H9 (cell line): ENCODE measurements at regions not wholly inside any gene's neighbourhood (a gene's known extent, or its start where the extent isn't known, plus 50 kb on each side); places are given as distances from the start of the nearest gene placed in this dataset.

Experiments
- DNase-seq: peaks from one replicate; pipeline ENCODE4 v3.0.0-alpha.2; 2017
- H2AFZ ChIP-seq: one replicate; pipeline ENCODE4 v1.6.1; 2013; ENCODE audit warnings: mild to moderate bottlenecking, low read length, control low read depth, moderate library complexity
- H2AK5ac ChIP-seq: 2 replicates; pipeline ENCODE4 v1.6.1; 2013; ENCODE audit warnings: low read length, control low read depth, mixed read lengths; ENCODE audit not compliant: insufficient read length
- H2BK120ac ChIP-seq: one replicate; pipeline ENCODE4 v1.6.1; 2013; ENCODE audit warnings: low read depth, mild to moderate bottlenecking, low read length, control low read depth, inconsistent platforms; ENCODE audit not compliant: poor library complexity, severe bottlenecking
- H2BK12ac ChIP-seq: 2 replicates; pipeline ENCODE4 v1.6.1; 2013; ENCODE audit warnings: low read length, control low read depth, mixed read lengths, low read depth; ENCODE audit not compliant: insufficient read length
- H2BK15ac ChIP-seq: 2 replicates; pipeline ENCODE4 v1.6.1; 2013; ENCODE audit warnings: low read depth, low read length, control low read depth
- H2BK20ac ChIP-seq: one replicate; pipeline ENCODE4 v1.6.1; 2013; ENCODE audit warnings: low read depth, mild to moderate bottlenecking, low read length, control low read depth, inconsistent platforms; ENCODE audit not compliant: poor library complexity, severe bottlenecking
- H2BK5ac ChIP-seq: 2 replicates; pipeline ENCODE4 v1.6.1; 2013; ENCODE audit warnings: low read length, control low read depth, mixed read lengths; ENCODE audit not compliant: insufficient read length
- H3K14ac ChIP-seq: 2 replicates; pipeline ENCODE4 v1.6.1; 2013; ENCODE audit warnings: low read length, control low read depth; ENCODE audit not compliant: insufficient read depth
- H3K18ac ChIP-seq: 2 replicates; pipeline ENCODE4 v1.6.1; 2013; ENCODE audit warnings: low read depth, mild to moderate bottlenecking, mixed read lengths, low read length, control low read depth; ENCODE audit not compliant: insufficient read length
- H3K23ac ChIP-seq: 2 replicates; pipeline ENCODE4 v1.6.1; 2013; ENCODE audit warnings: low read length, control low read depth, mixed read lengths, low read depth; ENCODE audit not compliant: insufficient read length
- H3K23me2 ChIP-seq: 2 replicates; pipeline ENCODE4 v1.6.1; 2013; ENCODE audit warnings: low read depth, mild to moderate bottlenecking, mixed read lengths, low read length, control low read depth; ENCODE audit not compliant: insufficient read length, poor library complexity, severe bottlenecking
- H3K27ac ChIP-seq: 2 replicates; pipeline ENCODE4 v1.5.1; 2013; ENCODE audit warnings: low read length, control low read depth, mixed read lengths, low read depth; ENCODE audit not compliant: insufficient read length
- H3K27me3 ChIP-seq: 2 replicates; pipeline ENCODE4 v1.6.1; 2013; ENCODE audit warnings: low read length, control low read depth, inconsistent platforms; ENCODE audit not compliant: insufficient read depth
- H3K4ac ChIP-seq: 2 replicates; pipeline ENCODE4 v1.6.1; 2013; ENCODE audit warnings: low read depth, mild to moderate bottlenecking, control low read depth, inconsistent platforms, low read length, moderate library complexity
- H3K4me1 ChIP-seq: 2 replicates; pipeline ENCODE4 v1.6.1; 2013; ENCODE audit warnings: low read length, control low read depth, inconsistent platforms; ENCODE audit not compliant: insufficient read depth
- H3K4me2 ChIP-seq: 2 replicates; pipeline ENCODE4 v1.6.1; 2013; ENCODE audit warnings: low read length, control low read depth, mixed read lengths; ENCODE audit not compliant: insufficient read length, insufficient read depth
- H3K56ac ChIP-seq: 2 replicates; pipeline ENCODE4 v1.6.1; 2013; ENCODE audit warnings: low read depth, mild to moderate bottlenecking, mixed read lengths, low read length, control low read depth; ENCODE audit not compliant: insufficient read length
- H3K79me1 ChIP-seq: 2 replicates; pipeline ENCODE4 v1.6.1; 2013; ENCODE audit warnings: low read depth, mild to moderate bottlenecking, moderate library complexity, low read length, control low read depth, inconsistent platforms; ENCODE audit not compliant: insufficient read depth, poor library complexity, severe bottlenecking
- H3K79me2 ChIP-seq: 2 replicates; pipeline ENCODE4 v1.6.1; 2013; ENCODE audit warnings: low read length, control low read depth, inconsistent platforms; ENCODE audit not compliant: insufficient read depth
- H3K9ac ChIP-seq: 2 replicates; pipeline ENCODE4 v1.6.1; 2013; ENCODE audit warnings: low read length, control low read depth, mixed read lengths; ENCODE audit not compliant: insufficient read length; ENCODE audit errors: extremely low read depth
- H3K9me3 ChIP-seq: one replicate; pipeline ENCODE4 v1.6.1; 2013; ENCODE audit warnings: low read depth, low read length, inconsistent platforms; ENCODE audit not compliant: control insufficient read depth
- H3T11ph ChIP-seq: one replicate; pipeline ENCODE4 v1.6.1; 2013; ENCODE audit warnings: mild to moderate bottlenecking, low read length, control low read depth, inconsistent platforms
- H4K20me1 ChIP-seq: one replicate; pipeline ENCODE4 v1.6.1; 2013; ENCODE audit not compliant: control insufficient read depth, insufficient read length, insufficient read depth
- H4K5ac ChIP-seq: 2 replicates; pipeline ENCODE4 v1.6.1; 2013; ENCODE audit warnings: low read depth, mild to moderate bottlenecking, mixed read lengths, low read length, control low read depth; ENCODE audit not compliant: insufficient read length
- H4K8ac ChIP-seq: replicated peaks from 2 replicates; pipeline ENCODE4 v1.6.1; 2013; ENCODE audit warnings: low read length, control low read depth, mixed read lengths, low read depth; ENCODE audit not compliant: insufficient read length
- H4K91ac ChIP-seq: 2 replicates; pipeline ENCODE4 v1.6.1; 2013; ENCODE audit warnings: low read depth, mild to moderate bottlenecking, moderate library complexity, mixed read lengths, low read length, control low read depth; ENCODE audit not compliant: insufficient read length
- H3K27ac Mint-ChIP-seq, 3 experiments: 2 replicates in 2 of 3; 3 replicates in 1 of 3; pipeline ENCODE4 v1.8.0; 2020 to 2021; ENCODE audit warnings: mixed read lengths in 3 of 3, mild to moderate bottlenecking in 1 of 3, moderate library complexity in 1 of 3
- H3K27me3 Mint-ChIP-seq: 2 replicates; pipeline ENCODE4 v1.8.0; 2021; ENCODE audit warnings: low read depth, mild to moderate bottlenecking, moderate library complexity, mixed read lengths
- H3K36me3 Mint-ChIP-seq, 3 experiments: 2 replicates in 2 of 3; 3 replicates in 1 of 3; pipeline ENCODE4 v1.8.0; 2020 to 2021; ENCODE audit warnings: low read depth in 3 of 3, mixed read lengths in 3 of 3; ENCODE audit not compliant: insufficient read depth in 1 of 3
- H3K4me1 Mint-ChIP-seq, 2 experiments: 2 replicates each; pipeline ENCODE4 v1.8.0; 2020; ENCODE audit warnings: mixed read lengths in 2 of 2
- H3K4me3 Mint-ChIP-seq, 2 experiments: 2 replicates in 1 of 2; 3 replicates in 1 of 2; pipeline ENCODE4 v1.8.0; 2020 to 2021; ENCODE audit warnings: mild to moderate bottlenecking in 2 of 2, mixed read lengths in 2 of 2, moderate library complexity in 1 of 2
- H3K9me3 Mint-ChIP-seq, 2 experiments: 2 replicates in 1 of 2; 3 replicates in 1 of 2; pipeline ENCODE4 v1.8.0; 2020; ENCODE audit warnings: mild to moderate bottlenecking in 2 of 2, mixed read lengths in 2 of 2, moderate library complexity in 1 of 2
- CTCF ChIP-seq: fragments of 200-600 bp; sonication (generic); conservative IDR thresholded peaks from 3 replicates; pipeline ENCODE4 v1.8.0; 2021; ENCODE audit warnings: antibody characterized with exemption, mild to moderate bottlenecking
- WGBS: extraction: QIAGEN DNeasy Blood & Tissue Kit; methylation state at CpG from one replicate; pipeline ENCODE4 v1.1.7; 2013; ENCODE audit warnings: missing lambda C conversion rate, low lambda C conversion rate, mixed read lengths; ENCODE audit not compliant: insufficient read length; ENCODE audit errors: extremely low coverage; 5-methylcytosine and 5-hydroxymethylcytosine counted together

- no peak overlapping the region for H2BK12ac ChIP-seq
- H2AK5ac ChIP-seq, result no peak overlapping the region
- no peak overlapping the region for H3K9ac ChIP-seq
- Mint-ChIP-seq H3K36me3 (no peaks in the 10 kb centered on the region), H3K27ac (no peak overlapping the region), H3K27me3 (no peaks in the 10 kb centered on the region), H3K4me3 (no peak overlapping the region), H3K4me1 (no peaks in the 10 kb centered on the region), H3K9me3 (no peaks in the 10 kb centered on the region)
- H3K27ac ChIP-seq, result no peak overlapping the region
- no peak overlapping the region for H2BK120ac ChIP-seq
- TF ChIP-seq CTCF, result no peak
- H4K20me1 ChIP-seq, result no peaks in the 10 kb centered on the region
- WGBS, result no CpG with 5 or more reads among the region's 3 CpGs
- no peaks in the 10 kb centered on the region for H3K9me3 ChIP-seq
- no peak overlapping the region for H3K4ac ChIP-seq
- no peak overlapping the region for H3K14ac ChIP-seq
- H3K23me2 ChIP-seq, result no peaks in the 10 kb centered on the region
- no peak overlapping the region for H3T11ph ChIP-seq
- no peak overlapping the region for H3K18ac ChIP-seq
- H3K4me2 ChIP-seq, result no peak overlapping the region
- H4K8ac ChIP-seq, result no peak overlapping the region
- no peak overlapping the region for H4K91ac ChIP-seq
- DNase-seq, result no peak
- H3K56ac ChIP-seq, result no peak overlapping the region
- H2BK15ac ChIP-seq, result no peak overlapping the region
- no peak overlapping the region for H2BK20ac ChIP-seq
- H2BK5ac ChIP-seq, result no peak overlapping the region
- no peaks in the 10 kb centered on the region for H3K27me3 ChIP-seq
- H3K79me2 ChIP-seq, result no peaks in the 10 kb centered on the region
- no peak overlapping the region for H4K5ac ChIP-seq
- no peak overlapping the region for H2AFZ ChIP-seq
- no peak overlapping the region for H3K23ac ChIP-seq
- H3K79me1 ChIP-seq, result no peaks in the 10 kb centered on the region
- no peaks in the 10 kb centered on the region for H3K4me1 ChIP-seq
These were observed 287.4 kb upstream of the SEMA3C start for GRCh38 chr7:81206217-81206616.
